Caco-2 (cell line): ENCODE measurements at regions not wholly inside any gene's neighbourhood (a gene's known extent, or its start where the extent isn't known, plus 50 kb on each side); places are given as distances from the start of the nearest gene placed in this dataset.
A peak's percentile ranks its signal among the peaks of the same experiment; 100 is the strongest.

ENCODE experiments used
- BruUV-seq: library from RNA; stranded (reverse); fragments of 400-500 nt; replicated peaks from 2 replicates; lab custom pipeline; 2021; lab: Mats Ljungman, UMichigan
- CTCF ChIA-PET: fragments of 300-600 bp; sonication (Branson Sonifier 250); formaldehyde crosslinking; loops from one replicate; lab custom pipeline; 2022; ENCODE audit warnings: antibody characterized with exemption; lab: Charles Lee
- POLR2A ChIA-PET: fragments of 300-600 bp; sonication (Branson Sonifier 250); formaldehyde crosslinking; loops from one replicate; lab custom pipeline; 2022; ENCODE audit warnings: antibody characterized with exemption; lab: Charles Lee
- DNase-seq, 2 experiments: peaks; one replicate each; pipeline versions ENCODE4 v3.0.0 to v3.0.0-alpha.2; 2020 to 2022
- H3K27me3 ChIP-seq: replicated peaks from 2 replicates; pipeline ENCODE4 v1.6.0; 2011; ENCODE audit warnings: low read length; ENCODE audit not compliant: control insufficient read depth, insufficient read depth
- H3K36me3 ChIP-seq: 2 replicates; pipeline ENCODE4 v1.5.1; 2011; ENCODE audit warnings: low read length; ENCODE audit not compliant: control insufficient read depth, insufficient read depth
- H3K4me1 ChIP-seq: fragments of 250-450 bp; sonication (Bioruptor Pico); 2 replicates; pipeline ENCODE4 v1.5.1; 2020; ENCODE audit warnings: mild to moderate bottlenecking
- H3K4me3 ChIP-seq: 2 replicates; pipeline ENCODE4 v1.5.1; 2011; ENCODE audit warnings: low read depth, mild to moderate bottlenecking, control low read depth, low read length
- H3K9me3 ChIP-seq: fragments of 250-450 bp; sonication (Bioruptor Pico); 2 replicates; pipeline ENCODE4 v1.5.1; 2020; ENCODE audit warnings: mild to moderate bottlenecking, moderate library complexity
- H3K27ac Mint-ChIP-seq: one replicate; pipeline ENCODE4 v1.8.0; 2022; ENCODE audit warnings: mixed read lengths; ENCODE audit not compliant: unreplicated experiment
- H3K27me3 Mint-ChIP-seq: one replicate; pipeline ENCODE4 v1.8.0; 2022; ENCODE audit warnings: mixed read lengths; ENCODE audit not compliant: insufficient read depth, unreplicated experiment
- H3K36me3 Mint-ChIP-seq: one replicate; pipeline ENCODE4 v1.8.0; 2022; ENCODE audit warnings: mild to moderate bottlenecking, mixed read lengths; ENCODE audit not compliant: insufficient read depth, unreplicated experiment
- H3K4me1 Mint-ChIP-seq: one replicate; pipeline ENCODE4 v1.8.0; 2022; ENCODE audit warnings: low read depth, mixed read lengths; ENCODE audit not compliant: unreplicated experiment
- H3K4me3 Mint-ChIP-seq: one replicate; pipeline ENCODE4 v1.8.0; 2022; ENCODE audit warnings: mild to moderate bottlenecking, moderate library complexity, mixed read lengths; ENCODE audit not compliant: unreplicated experiment
- H3K9me3 Mint-ChIP-seq: one replicate; pipeline ENCODE4 v1.8.0; 2022; ENCODE audit warnings: mixed read lengths; ENCODE audit not compliant: unreplicated experiment
- intact Hi-C: fragments of 100-400 bp; cut with micrococcal nuclease; formaldehyde crosslinking; loops from one replicate; pipeline ENCODE4 v1.10.0; 2022; ENCODE audit not compliant: unreplicated experiment
- TF ChIP-seq, protein P1 (sequence below), 2 experiments: fragments of 200-600 bp in 1 of 2; IDR thresholded peaks; 1 replicate in 1 of 2; 2 replicates in 1 of 2; pipeline versions ENCODE4 v1.5.1 to v1.8.0; 2011 to 2022; ENCODE audit warnings: antibody characterized with exemption in 1 of 2, control low read depth in 1 of 2, inconsistent platforms in 1 of 2, low read depth in 1 of 2, low read length in 1 of 2, mild to moderate bottlenecking in 1 of 2, moderate library complexity in 1 of 2; ENCODE audit not compliant: insufficient read depth in 1 of 2, severe bottlenecking in 1 of 2, unreplicated experiment in 1 of 2

DNA sequence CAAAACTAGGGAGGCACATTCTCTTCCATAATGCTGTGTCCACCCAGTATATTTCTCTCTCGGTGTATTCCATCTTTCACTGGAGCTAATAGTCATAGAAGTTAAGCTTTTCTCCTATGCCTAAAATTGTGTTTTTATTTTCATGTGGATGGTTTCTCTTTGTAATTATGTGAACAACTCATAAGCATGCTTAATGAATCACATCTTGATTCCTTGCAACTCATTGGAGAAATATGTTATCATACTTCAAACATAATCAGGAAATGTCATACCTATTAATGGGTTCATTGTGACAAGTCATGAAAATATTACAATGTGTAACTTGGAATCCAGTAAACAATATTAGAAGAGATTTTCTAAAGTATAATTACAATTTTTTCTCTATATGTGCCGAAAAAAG lies 186.3 kb downstream of the SLC7A11 start:
- DNase-seq: no peak
- Mint-ChIP-seq H3K4me1 (peaks cover 6% of the 10 kb centered on the region), H3K27ac (no peak overlapping the region), H3K9me3 (no peaks in the 10 kb centered on the region), H3K4me3 (no peak overlapping the region), H3K27me3 (no peaks in the 10 kb centered on the region), H3K36me3 (no peaks in the 10 kb centered on the region)
- ChIA-PET POLR2A (no interaction called here), CTCF (no interaction called here)
- intact Hi-C loops: no loop called here
- no peaks in the 10 kb centered on the region for H3K27me3 ChIP-seq
- no peak overlapping the region for H3K4me3 ChIP-seq
- H3K4me1 ChIP-seq: no peaks in the 10 kb centered on the region
- BruUV-seq: no TSS peak
- H3K36me3 ChIP-seq: no peaks in the 10 kb centered on the region
- H3K9me3 ChIP-seq: no peaks in the 10 kb centered on the region
- TF ChIP-seq, protein P1, sequence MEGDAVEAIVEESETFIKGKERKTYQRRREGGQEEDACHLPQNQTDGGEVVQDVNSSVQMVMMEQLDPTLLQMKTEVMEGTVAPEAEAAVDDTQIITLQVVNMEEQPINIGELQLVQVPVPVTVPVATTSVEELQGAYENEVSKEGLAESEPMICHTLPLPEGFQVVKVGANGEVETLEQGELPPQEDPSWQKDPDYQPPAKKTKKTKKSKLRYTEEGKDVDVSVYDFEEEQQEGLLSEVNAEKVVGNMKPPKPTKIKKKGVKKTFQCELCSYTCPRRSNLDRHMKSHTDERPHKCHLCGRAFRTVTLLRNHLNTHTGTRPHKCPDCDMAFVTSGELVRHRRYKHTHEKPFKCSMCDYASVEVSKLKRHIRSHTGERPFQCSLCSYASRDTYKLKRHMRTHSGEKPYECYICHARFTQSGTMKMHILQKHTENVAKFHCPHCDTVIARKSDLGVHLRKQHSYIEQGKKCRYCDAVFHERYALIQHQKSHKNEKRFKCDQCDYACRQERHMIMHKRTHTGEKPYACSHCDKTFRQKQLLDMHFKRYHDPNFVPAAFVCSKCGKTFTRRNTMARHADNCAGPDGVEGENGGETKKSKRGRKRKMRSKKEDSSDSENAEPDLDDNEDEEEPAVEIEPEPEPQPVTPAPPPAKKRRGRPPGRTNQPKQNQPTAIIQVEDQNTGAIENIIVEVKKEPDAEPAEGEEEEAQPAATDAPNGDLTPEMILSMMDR (IDR thresholded peaks at IDR 0.05; ENCODE audit: insufficient read depth in 1 of 2, low read depth in 1 of 2, low read length in 1 of 2, severe bottlenecking in 1 of 2, unreplicated experiment in 1 of 2): no peak

DNA sequence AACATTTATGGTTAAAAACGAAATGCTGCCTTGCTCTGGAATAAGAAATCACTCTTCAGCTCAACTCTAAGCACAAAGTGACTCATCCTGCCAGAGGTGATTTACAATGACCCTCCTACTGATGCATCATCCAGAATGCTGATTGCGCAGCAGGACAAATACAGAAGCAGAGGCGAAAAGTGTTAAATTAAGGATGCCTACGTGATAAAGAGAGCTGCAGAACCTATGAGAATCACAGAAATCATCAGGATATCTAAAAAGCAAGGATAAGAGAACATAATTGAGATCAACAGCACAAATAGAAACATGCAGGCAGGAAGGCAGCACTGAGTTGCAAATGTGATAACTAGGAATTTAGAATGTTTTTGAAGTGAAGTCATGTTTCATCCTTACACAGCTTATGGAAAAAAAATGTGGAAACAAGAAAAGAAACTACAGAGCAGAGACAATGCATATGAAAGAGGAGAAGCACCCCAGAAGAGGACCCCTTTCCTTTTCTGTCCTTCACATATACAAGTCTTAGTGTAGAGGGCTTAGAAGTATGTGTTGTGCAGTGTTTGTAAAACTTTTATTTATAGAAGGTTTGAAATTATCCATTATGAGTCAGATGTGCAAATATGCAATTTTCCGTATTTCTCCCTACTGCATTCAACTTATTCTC lies 188.4 kb downstream of the SLC7A11 start:
- Mint-ChIP-seq H3K27ac (no peak overlapping the region), H3K36me3 (no peaks in the 10 kb centered on the region), H3K27me3 (no peaks in the 10 kb centered on the region), H3K9me3 (no peaks in the 10 kb centered on the region), H3K4me1 (peaks cover 6% of the 10 kb centered on the region), H3K4me3 (peak overlapping the region; percentile 10)
- TF ChIP-seq, protein P1 (IDR thresholded peaks at IDR 0.05; ENCODE audit: insufficient read depth in 1 of 2, low read depth in 1 of 2, low read length in 1 of 2, severe bottlenecking in 1 of 2, unreplicated experiment in 1 of 2): no peak
- CTCF ChIA-PET: no interaction called here
- POLR2A ChIA-PET: no interaction called here
- DNase-seq: peak in 1 of 2 experiments; percentile 11
- no TSS peak for BruUV-seq
- no peak overlapping the region for H3K4me3 ChIP-seq
- intact Hi-C loops: loop anchor here (2.0 kb wide), 1 partner anchor 37 kb away; no protein-coding TSS in a partner anchor
- H3K4me1 ChIP-seq: no peaks in the 10 kb centered on the region
- H3K9me3 ChIP-seq: no peaks in the 10 kb centered on the region
- no peaks in the 10 kb centered on the region for H3K36me3 ChIP-seq
- H3K27me3 ChIP-seq: no peaks in the 10 kb centered on the region

GRCh38 chr4:138052806-138053632 lies 189.1 kb downstream of the SLC7A11 start:
- DNase-seq: no peak
- H3K4me3 Mint-ChIP-seq: peak overlapping the region; percentile 10
- H3K27me3 Mint-ChIP-seq: no peaks in the 10 kb centered on the region
- TF ChIP-seq, protein P1 (IDR thresholded peaks at IDR 0.05; ENCODE audit: insufficient read depth in 1 of 2, low read depth in 1 of 2, low read length in 1 of 2, severe bottlenecking in 1 of 2, unreplicated experiment in 1 of 2): no peak
- Histone ChIP-seq H3K4me3 (no peak overlapping the region), H3K27me3 (no peaks in the 10 kb centered on the region), H3K36me3 (no peaks in the 10 kb centered on the region), H3K4me1 (no peaks in the 10 kb centered on the region), H3K9me3 (no peaks in the 10 kb centered on the region)
- no peaks in the 10 kb centered on the region for H3K9me3 Mint-ChIP-seq
- intact Hi-C loops: loop anchor here (2.0 kb wide), 1 partner anchor 38 kb away; no protein-coding TSS in a partner anchor
- no peaks in the 10 kb centered on the region for H3K36me3 Mint-ChIP-seq
- no peak overlapping the region for H3K27ac Mint-ChIP-seq
- peaks cover 6% of the 10 kb centered on the region for H3K4me1 Mint-ChIP-seq
- ChIA-PET CTCF (no interaction called here), POLR2A (no interaction called here)
- no TSS peak for BruUV-seq
